NCI-H774 (cell line): ENCODE measurements at regions not wholly inside any gene's neighbourhood (a gene's known extent, or its start where the extent isn't known, plus 50 kb on each side); places are given as distances from the start of the nearest gene placed in this dataset.
"Not testable (repeated sequence)": the region's sequence is repeated elsewhere in the genome, so short reads cannot be mapped to it uniquely, and the experiment has no call there.

ENCODE experiments used
- DNase-seq: peaks from one replicate; lab custom pipeline; 2025; lab: John Stamatoyannopoulos, UW

DNA sequence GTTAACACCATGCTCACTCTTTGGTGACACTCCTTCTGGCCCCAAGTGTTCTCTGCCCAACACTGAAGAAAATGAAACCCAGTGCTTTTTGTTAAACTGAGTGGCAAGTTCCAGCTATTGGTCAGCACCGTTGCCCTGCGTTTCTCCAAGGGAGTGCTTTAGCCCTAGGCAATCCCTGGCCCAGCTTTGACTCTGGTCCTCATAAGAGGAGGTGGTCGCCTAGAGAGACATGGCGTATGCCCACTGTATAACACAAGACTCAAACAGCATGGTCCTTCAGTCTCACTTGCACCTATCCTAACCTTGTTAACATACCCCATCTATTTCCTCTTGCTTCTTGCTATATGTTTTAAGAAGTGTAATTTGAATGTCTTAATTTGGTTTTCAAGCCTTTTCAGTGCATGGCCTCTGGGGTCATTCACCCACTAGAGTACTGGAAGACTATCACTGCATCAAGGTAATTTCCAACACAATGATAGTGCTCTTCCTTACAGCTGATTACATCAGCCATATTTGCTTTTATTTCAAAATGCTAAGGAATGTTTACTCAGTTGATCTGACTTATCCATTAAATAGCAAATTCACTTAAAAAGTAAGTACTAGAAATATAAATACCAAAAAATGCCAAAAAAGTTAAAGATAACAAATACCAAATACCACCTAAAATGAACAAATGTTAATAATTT lies 190.5 kb upstream of the SOX21 start:
- no peak for DNase-seq

DNA sequence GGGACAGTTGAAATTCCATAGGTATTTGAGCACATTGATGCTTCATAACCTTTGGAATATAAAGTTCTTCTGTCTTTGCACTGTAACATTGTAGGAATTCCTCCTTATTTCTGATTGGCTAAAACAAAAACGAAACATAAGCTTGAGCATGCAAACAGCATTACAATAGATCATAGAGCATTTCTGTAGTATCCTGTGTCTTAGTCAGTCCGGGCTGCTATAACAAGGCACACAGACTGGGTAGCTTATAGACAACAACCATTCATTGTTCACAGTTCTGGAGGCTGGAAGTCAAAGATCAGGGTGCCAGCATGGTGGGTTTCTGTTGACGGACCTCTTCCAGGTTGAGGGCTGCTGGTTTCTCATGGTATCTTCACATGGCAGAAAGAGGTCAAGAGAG lies 188.7 kb upstream of the SOX21 start:
- DNase-seq: no peak

DNA sequence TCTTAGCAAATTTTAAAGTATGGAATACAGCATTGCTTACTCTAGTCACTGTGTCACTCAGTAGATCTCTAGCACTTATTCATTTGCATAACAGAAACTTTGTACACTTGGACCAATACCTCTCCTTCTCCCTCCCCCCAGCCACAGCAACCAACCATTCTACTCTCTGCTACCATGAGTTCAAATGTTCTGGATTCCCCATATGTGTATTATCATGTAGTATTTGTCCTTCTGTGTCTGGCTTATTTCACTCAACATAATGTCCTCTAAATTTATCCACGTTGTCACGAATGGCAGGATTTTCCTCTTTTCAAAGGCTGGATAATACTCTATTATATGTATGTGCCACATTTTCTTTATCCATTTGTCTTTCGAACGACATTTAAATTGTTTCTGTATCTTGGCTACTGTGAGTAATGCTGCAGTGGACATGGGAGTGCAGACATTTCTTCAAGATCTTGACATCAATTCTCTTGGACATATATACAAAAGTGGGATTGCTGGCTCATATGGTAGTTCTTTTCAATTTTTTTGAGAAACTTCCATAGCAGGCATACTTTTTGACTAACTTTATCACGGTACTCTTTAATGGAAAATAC lies 184.5 kb upstream of the SOX21 start:
- no peak for DNase-seq

DNA sequence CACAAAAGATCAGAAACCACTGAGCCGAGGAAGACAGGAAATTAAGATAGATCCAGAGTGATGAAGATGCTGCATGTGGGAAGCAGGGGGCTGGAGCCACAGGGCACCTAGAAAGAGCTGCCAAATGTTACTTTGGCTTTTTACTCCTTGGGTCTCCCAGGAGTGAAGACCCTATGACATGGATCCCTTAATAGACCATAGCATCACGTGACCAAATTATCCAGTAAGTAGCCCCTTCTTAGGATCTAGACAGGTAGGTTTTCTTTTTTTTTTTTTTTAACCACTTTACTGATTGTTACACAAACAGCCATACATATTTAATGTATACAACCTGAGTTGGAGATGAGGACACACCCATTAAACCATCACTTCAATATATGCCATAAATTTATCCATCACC lies 183.9 kb upstream of the SOX21 start:
- DNase-seq: no peak

DNA sequence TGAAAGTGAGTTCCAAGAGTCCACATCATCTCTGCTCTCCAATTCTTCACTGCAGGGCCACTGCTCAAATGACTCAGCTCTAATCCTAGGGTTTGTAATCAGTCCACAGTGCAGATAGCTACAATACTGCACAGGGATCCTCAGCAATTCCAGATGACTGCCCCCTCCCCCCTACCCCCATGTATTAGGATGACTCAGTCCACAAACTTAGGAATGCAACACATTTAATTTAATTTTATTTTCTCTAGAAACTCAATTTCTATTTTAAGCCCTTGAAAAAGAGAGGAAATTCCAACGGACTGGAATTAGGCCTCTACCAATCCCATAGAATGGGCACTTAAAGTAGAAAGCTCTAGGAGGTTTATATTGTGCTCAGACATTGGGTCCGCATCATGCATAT lies 173.8 kb upstream of the SOX21 start:
- no peak for DNase-seq

DNA sequence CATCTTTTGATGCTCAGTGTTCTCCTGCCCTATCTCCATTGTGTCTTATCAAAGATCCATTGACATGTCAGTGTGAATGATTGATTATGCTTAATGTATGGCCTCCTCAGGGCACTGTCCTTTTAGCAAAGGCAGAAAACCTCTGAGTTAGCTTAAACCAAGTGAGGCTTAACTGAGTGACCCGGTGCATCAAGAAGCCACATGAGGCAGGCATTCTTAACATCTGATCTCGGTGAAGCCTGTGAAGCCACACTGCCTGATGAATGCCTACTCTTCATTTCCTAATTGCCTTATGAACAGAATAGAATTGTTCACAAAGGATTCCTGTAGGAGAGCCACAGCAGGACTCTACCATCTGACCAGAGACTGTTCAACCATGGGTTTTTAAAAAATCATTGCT lies 168.1 kb upstream of the SOX21 start:
- no peak for DNase-seq

DNA sequence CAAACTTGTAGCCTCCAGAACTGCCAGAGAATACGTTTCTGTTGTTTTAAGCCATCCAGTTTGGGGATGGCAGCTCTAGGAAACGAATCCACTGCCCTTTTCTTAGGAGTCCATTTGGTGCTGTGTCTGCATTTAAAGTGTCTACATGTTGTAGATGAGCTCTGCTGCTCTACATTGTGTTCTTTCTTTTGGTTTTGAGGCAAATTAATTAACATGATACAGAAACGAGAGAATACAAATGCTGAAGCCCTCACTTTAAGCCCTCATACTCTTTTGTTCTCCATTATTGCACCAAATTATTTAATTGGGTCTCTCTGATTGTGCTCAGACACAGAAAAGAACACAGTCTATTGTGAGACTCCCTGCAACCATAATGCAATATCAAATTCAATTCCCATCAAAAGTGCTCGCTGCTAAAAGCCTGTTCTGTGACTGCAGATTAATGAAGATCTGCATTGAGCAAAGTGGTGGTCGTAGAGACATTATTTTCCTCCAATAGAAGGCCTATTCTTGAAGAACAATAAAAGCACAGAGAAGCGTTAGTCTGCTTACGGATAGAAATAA lies 166.3 kb upstream of the SOX21 start:
- DNase-seq: no peak

DNA sequence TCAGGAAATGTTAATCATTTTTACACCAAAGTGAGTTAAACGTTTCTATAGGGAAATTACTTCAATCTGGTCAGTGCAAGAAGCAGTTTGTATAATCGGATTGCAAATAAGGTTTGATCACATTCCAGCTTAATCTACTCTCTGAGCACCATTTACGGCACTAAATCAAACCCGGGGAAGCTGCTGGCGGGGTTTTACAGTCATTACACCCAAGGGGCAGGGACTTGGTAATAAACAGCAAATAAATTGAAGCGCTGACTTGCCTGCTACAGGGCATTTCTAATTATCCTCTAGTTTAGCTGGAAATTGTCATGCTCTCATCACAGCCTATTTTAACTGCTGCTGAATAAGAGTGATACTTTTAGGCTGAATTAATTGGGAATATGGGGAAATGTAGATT lies 152.1 kb upstream of the SOX21 start:
- no peak for DNase-seq

DNA sequence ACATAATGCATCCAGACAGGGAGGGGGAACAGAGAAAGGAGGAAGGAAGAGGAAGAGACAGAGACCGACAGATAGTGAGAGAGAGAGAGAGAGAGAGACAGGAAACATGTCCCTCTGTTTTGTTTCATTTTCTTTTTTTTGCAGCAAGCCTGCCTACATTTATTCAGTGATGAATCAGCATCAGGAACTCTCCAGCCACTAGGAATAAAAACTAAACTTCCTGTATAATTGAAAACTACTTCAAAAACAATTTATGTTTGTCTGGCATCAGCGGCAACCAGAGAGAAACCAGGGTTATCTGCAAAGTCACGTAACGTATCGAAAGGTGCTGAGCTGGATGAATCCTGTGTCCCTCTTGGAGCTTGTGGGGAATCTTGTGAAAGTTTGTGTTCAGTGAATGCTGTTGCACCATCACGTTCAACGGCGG lies 148.6 kb upstream of the SOX21 start:
- DNase-seq: no peak

DNA sequence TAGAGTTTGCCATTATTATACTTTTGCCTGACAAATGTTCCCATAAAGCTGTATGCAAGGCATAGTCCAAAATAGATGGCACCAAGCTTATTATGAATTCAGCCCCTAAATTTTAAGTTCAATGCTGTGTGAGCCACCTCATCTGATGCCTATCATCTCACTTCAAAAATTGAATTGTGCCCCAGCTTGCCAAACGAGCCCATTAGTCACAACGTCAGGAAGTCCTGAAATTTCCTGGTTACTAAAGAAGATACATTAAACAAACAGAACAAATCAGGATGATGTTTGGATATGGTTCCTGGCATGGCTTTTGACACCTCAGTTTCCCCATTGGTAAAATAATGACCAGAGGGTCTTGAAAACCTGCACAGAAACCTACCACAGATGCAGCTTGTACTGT lies 147.5 kb upstream of the SOX21 start:
- DNase-seq: no peak

DNA sequence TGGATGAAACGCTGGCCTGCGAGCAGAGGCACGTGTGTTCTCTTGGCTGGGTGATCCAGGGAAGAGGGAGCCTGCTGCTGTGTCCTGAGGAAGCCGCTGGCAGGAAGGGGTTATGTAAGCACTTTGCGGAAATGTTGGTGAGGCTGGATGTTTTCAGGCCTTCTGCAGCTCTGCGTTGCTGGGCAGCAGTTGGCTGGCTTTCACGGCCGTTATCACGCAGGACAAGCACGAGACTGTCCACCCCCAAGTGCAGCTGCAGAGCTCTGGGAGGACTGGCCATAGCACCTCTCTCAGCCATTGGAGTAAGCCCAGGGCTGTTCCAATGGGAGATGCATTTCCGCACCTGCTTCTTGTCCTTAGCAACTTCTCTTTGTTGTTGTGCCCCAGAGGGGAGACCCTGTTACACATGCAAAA lies 146.9 kb upstream of the SOX21 start:
- DNase-seq: no peak

DNA sequence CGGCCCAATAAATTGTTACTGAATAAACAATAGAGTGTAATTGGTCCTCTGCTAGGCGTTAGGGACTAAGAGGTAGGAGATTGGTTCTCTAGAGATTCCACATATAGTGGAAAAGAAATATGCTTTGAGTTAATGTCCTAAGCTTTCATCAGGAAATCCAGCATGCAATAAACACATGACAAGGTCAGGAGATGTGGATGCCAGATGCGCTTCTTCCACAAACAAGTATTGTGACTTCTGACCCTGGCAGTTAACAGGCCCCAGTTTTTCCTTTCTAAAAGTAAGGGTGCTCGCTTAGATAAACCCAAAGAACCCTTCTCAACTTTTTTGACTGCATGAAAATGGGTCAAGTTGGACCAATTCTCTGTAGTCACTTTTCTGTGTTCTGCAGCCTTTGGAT lies 146.5 kb upstream of the SOX21 start:
- DNase-seq: no peak

DNA sequence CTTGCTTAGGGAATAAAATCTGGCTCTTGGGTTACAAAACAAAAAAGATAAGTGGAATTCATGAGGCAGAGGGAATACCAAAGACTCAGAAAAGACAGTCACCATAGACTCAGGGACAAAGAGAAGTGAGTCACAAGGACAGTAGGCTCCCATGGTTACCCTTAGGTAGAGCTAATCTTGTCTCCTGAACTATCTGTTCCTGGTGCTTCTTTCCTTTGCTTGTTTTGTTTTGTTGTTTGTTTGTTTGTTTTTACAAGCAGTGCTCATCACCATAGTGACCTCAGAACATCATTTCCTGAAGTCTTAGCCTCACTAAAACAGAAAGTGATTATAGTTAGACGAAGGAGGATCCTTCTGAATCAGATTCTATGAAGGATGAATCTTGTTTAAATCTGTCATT lies 142.3 kb upstream of the SOX21 start:
- DNase-seq: no peak

DNA sequence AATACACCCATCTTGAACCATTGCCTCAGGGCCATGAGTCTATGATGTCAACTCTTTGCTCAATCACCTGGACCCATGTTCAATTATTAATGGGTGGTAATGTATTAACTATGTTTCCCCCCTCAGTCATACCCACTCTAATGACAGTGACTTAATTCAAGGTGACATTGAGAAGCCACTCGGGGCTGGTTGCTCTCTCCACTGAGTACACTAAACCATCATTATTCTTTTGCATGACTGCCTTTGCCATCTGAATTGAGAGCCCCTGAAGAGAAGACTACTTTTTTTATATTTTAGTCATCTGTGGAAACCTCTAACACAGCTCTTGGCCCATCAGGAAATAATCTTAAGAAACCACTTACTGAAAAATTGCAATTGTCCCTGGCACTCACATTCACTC lies 139.2 kb upstream of the SOX21 start:
- DNase-seq: no peak

DNA sequence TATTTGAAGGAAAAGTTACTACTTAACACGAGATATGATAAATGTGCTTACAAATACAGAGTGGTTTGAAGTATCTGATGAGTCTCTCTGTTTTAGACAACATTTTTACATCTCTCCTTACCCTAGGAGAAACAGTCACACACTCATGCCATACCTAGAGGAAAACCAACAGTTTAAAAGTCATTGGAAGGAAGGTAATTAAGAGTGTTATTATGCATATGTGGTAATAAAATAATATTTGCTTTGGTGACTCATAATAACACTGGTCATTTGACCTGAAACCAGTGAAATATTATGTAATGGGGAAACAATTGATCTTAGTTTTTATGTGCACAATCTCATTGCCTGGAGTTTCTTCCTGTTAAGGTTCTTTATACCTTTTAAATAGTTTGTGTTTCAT lies 136.9 kb upstream of the SOX21 start:
- no peak for DNase-seq

DNA sequence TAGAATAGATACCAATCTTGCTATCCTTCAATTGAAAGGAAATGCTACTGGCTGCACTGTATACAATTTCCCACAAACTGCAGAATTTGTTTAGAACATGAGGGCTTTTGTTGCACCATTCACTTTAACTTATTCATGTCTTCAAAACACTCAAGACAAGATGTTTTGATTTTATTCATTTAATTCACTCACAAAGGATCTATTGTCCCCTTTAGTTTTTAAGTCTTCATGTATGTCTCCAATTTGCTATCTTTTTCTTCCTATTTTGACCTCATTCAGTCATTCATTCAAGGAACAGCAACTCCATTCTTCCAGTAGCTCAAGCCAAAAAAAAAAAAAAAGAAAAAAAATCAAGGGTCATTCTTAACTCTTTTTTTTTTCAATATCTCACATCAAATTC lies 130.6 kb upstream of the SOX21 start:
- no peak for DNase-seq

DNA sequence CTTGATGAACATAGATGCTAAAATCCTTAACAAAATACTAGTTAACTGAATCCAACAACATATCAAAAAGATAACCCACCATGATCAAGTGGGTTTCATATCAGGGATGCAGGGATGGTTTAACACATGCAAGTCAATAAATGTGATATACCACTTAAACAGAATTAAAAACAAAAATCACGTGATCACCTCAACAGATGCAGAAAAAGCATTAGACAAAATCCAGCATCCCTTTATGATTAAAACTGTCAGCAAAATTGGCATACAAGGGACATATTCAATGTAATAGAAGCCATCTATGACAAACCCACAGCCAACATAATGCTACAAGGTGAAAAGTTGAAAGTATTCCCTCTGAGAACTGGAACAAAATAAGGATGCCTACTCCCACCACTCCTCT lies 124.7 kb upstream of the SOX21 start:
- not testable (repeated sequence) for DNase-seq

DNA sequence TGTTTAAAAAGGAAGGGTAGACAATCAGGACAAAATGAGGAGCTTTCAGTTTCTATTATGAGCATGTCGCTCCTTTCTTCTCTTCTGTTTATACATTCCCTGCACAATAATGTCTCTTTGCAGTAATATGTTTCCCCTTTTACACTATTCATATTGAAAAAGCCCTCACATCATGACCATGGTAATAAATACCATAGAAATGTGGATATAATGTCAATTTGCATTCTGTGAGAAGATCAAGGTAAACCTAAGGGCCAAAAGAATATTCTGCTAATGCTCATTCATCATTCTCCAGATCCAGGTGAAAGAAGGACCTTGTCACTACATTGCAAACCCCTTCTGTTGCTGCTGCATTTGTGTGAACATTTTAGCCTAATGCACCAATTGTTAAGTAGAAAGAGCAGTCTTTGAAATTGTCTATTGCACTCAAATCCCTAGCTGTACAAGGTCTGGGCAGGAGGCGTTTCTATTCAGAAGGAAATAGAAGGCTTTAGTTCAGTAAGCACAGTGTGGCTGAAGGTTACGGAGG lies 117.6 kb upstream of the SOX21 start:
- DNase-seq: peak; percentile 21

DNA sequence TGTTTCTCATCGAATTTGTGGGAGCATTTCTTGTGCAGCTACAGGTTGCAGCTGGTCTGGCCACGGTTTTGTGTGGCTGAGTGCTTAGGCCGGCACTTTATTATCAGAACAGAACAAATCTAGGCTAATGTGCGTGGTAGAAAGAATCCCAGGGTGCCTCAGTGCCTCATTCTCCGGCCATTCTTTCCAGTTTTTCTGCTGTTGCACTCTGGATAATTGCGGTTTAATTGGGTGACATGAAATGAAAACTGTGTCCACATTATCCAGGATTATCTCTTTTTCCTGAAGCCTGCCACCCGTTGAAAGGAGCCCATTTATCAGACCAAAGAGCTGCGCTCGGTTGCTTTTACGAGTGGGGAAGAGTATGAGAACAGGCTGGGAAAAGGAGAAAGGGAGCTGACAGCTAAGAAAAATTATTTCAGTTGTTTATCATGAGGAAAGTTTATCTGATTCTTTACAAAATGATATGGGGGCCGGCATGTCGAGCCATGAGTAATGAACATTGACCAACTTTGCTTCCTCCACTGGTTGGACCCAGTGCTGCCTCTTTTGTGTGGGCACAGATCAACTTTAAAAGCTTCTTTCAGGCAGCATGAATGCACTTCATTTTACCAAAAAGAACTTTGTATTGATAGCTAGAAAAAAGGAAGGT lies 117.0 kb upstream of the SOX21 start:
- peak; percentile 30 for DNase-seq

DNA sequence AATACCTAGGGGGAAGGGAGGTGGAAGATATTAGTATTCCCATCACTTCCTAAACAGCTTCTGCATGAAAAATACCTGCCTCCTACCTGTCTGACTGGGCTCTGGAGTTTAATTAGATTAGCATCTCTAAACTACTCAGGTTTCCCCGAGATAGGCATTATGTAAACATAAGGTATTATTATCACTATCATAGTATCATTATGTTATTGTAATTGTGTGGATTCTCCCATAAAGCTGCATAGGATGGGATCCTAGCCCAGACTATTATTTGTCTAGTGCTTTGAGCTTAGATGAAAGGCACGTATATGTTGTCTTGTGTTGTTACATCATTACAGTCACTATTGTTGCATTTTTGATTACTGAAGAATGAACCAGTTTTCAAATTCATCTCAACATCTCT lies 115.2 kb upstream of the SOX21 start:
- DNase-seq: peak; percentile 39

DNA sequence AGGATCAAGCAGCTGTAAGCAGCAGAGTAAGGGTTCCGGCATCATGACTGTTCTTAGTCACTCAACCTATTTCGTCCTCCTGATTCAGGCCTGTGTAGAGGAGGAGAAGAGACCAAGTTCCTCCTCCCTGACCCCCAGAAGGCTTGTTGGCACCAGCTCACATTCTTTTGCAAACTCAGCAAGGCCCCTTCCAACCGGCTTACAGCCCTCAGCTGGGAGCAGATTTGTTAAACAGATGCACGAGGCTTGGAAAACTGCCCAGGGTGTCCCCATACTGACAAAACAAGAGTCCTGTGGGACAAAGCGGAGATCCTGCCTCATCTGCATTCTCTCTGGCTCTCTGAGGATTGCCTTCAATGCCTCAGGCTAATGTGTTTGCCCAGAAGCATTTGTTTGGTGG lies 113.2 kb upstream of the SOX21 start:
- peak; percentile 11 for DNase-seq

DNA sequence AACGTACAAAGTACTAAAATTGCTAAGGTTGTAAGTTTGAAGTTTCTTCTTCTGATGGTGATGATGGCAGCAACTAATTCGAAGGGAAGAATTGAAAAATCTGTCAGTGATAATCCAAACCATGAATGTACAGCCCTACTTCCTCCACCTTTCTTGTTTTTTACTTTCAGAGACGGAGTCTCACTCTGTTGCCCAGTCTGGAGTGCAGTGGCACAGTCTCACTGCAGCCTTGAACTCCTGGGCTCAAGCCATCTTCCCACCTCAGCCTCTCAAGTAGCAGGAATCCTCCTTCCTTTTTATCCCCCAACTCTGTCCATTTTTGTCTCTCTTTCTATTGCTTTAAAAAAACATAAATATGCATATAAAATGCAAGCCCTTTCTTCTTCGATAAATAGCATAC lies 112.3 kb upstream of the SOX21 start:
- DNase-seq: no peak

DNA sequence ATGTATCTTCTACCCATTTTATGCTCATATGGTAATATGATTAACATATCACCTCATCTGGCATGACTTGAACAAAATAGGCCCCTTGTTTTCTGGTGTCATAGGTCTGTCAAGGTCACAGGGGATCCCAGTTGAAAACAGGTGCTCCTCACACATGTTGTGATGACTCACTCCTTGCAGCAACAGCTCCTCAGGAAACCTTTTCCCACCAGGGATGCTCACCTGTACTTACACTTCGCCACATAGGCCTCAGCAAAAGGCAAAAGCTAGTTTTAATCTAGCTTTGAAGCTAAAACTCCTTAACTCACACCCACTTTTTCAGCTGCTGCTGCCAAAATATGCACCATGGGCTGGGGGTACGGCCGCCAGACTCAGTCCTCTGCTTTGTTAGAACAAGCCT lies 110.0 kb upstream of the SOX21 start:
- DNase-seq: no peak
